ACHN (cell line): ENCODE measurements at regions not wholly inside any gene's neighbourhood (a gene's known extent, or its start where the extent isn't known, plus 50 kb on each side); places are given as distances from the start of the nearest gene placed in this dataset.
"Not testable (repeated sequence)": the region's sequence is repeated elsewhere in the genome, so short reads cannot be mapped to it uniquely, and the experiment has no call there.

ENCODE experiments used
- DNase-seq: peaks from one replicate; pipeline ENCODE4 v3.0.0-alpha.2; 2015
- in situ Hi-C: cut with HindIII; loops from 2 replicates; pipeline ENCODE4 v1.10.0; 2017; ENCODE audit warnings: low sequenced_read_pairs, low pct_ligation_motif_present, low pct_unique_long_range_greater_than_20kb

DNA sequence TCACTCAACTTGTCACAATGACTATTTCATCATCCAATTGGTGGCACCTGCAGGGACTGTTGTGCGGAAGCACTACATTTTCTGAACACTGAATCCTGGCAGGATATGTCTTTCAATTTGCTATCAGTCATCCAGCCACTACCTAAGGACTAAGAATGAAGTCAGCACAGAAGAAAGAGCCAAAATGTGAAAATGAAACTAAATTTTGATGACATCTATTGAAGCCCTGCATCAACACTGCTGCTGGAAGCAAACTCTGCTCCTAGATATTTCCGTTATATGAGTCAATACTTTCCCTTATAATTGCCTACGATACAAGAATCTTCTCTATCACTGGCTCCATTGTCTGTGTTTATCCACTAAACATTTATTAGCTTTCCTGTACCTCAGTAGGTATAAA is 917.9 kb downstream of the RAPGEF2 start:
- in situ Hi-C loops = no loop called here
- no peak for DNase-seq

DNA sequence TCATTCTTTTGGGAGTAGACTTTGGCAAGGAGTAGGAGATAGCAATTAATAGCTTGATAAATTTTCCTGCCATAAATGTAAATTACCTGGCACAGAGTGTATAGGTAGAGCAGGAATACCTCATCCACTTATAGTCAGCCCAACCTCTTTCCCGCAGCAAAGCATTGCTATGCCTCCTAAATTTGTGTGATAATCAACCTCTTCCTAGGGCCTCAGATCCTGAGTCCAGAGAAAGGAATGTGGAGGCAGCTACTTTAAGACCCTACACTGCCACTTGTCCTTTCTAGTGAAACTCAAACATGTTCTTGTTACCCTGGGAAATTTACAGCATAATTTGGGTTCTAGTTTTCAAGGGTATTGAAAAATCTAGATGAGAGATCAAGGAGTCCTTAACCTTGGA is 919.0 kb downstream of the RAPGEF2 start:
- in situ Hi-C loops = no loop called here
- DNase-seq = no peak

DNA sequence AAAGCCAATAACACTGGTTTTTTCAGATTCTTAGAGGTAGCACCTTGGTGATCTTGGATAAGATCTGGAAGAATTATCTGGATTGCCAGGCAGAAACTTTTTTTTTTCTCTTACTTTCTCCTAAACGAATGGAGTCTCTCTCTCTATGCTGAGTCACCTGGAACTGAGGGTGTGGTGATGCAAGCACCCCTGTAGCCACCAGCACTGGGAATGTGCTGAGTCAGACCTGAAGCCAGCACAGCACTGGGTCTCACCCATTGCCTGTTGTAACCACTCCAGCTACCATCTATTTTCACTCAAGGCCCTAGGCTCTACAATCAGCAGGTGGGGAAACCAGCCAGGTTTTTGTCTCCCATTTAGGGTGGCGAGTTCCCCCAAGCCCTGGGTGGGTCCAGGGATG is 923.8 kb downstream of the RAPGEF2 start:
- in situ Hi-C loops = no loop called here
- peak; percentile 67 for DNase-seq

DNA sequence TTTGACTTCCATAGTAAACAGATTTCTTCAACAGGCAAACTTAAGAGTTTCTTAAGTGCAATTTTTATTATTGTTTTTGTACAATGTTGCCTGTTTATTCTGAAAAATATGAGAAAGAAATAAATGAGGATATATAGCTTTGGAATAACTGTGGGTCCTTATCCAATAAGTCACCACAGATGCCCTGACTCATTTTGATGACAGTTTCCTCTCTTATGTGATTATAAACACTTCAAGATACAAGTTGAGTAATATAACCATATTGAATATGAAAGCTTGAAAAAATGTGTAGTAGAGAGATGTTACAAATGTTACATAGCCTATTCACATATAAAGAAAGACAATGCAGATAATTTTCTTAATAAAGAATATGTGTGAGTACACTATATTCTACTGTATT is 931.6 kb downstream of the RAPGEF2 start:
- in situ Hi-C loops = no loop called here
- DNase-seq = no peak

DNA sequence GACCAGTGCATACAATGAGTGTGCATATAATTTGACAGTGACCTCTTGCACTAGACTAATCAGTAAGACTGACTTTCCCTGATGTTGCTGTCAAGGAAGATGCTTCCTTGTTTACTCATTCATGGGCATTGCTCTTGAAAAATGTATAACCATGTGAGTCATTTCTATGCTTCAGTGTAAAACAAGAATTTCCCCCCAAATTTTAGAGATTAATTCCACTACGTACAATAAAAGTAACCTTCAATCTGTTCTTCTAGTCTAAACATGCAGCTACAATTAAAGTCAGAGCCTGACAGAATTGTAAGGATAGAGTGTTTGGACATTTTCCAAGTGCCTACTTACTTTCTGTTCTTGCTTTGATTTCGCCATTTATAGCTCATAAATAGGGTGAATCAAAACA is 935.7 kb downstream of the RAPGEF2 start:
- in situ Hi-C loops = no loop called here
- DNase-seq = no peak

DNA sequence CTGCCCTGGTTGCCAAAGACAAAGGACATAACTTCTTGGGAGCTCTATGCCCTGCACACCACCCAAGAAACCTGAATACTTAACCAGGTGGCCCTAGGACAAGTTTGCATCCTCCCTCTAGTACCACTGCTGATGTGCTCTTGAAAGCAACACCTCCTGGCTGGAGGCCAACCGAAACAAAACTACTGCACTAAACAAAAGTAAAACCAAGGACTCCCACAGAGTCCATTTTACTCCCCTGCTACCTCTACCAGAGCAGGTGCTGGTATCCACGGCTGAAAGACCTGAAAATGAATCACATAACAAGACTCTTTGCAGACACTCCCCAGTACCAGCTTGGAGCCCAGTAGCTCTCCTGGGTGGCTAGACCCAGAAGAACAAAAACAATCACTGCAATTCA is 941.8 kb downstream of the RAPGEF2 start:
- no peak for DNase-seq
- in situ Hi-C loops = no loop called here

DNA sequence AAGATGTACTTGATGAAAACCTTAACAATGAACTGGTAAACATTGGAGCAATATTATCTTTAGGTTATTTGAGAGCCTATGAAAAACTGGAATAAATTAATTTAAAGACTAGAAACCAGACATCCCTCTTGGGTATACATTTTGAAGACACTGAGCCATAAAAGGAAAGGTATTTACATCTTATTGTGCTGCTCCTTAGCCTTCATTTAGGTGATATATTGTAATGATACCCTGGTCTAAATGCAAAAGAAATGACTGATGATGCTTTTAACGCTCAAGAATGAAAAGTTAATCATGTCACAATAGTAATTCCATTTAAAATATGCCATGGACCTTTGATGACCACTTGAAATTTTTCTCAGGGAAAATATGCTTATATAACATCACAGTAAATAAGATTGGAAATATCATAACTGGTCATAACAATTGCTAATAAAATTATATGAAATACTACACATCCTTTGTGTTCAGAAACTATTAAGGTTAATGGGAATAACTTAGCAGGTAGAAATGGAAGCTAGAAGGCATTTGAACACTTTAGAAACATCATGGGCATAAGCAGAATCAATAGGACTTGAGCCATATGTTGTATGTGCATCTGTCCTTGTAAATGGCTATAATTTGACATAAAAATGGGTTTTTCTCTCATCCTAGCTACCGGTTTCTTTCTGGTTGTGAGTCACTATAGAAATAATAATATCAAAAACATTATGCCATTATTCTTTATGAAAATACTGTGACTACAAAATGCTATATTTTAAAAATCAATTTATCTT is 979.7 kb downstream of the RAPGEF2 start:
- no peak for DNase-seq
- in situ Hi-C loops = no loop called here

DNA sequence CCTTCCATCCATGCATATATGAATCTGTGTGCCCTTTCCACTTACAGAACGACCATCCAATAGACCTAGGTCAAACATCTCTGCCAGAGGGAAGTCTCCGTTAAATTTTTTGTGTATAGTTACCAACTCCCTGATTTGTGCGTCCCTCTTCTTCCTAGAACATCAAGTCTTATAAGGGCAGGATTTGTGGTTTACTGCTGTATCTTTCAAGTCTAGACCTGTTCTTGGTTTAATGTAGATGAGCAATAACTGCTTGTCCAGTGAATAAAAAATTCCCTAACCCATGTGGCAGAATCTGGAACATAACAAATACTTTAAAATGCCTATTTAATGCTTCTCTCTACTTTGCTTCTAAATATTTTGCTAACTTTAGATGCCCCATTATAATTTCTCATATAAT is 988.8 kb downstream of the RAPGEF2 start:
- in situ Hi-C loops = no loop called here
- no peak for DNase-seq

DNA sequence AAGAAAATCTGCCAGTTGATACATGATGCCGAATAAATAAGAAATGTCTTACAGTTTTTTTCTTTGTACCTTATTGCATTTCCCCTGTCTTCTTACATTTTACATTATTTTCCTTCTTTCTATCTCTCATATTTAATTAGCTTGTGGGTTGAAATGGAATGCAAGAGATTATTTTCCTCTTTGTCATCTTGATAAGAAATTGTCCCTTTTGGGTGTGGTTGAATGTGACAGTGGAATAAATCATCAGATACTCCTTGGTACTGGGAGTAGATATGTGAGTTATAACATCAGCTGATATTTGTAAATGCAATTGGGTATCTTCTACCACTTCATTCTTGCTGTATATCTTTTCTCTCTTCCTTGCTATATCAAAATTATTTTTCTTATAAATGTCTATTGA is 997.4 kb downstream of the RAPGEF2 start:
- in situ Hi-C loops = no loop called here
- DNase-seq = no peak

DNA sequence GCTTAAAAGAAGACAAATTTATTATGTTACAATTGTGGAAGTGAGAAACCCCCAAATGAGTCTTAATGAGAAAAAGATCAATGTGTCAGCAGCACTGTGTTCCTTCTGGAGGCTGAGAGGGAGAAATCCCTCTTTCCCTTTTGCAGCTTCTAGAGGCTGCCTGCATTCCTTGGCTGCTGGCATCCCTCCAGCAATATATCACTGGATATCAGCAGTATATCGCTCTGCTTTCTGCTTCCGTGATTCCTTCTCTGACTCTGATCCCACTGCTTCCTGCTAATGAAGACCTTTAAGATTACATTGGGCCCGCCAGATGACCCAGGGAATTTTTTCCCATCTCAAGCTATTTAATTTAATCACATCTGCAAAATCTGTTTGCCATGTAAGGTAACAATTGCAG is 1008.0 kb downstream of the RAPGEF2 start:
- no peak for DNase-seq
- in situ Hi-C loops = no loop called here

DNA sequence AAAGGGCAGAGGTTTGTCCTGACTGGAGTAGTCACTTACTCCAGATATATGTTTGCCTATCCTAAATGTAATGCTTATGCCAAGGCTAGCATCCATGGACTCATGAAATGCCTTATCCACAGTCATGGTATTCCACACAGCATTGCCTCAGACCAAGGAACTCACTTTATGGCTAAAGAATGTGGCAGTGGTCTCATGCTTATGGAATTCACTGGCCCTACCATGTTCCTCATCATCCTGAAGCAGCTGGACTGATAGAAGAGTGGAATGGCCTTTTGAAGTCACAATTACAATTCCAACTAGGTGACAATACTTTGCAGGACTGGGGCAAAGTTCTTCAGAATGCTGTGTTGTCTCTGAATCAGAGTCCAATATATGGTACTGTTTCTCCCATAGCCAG is 1014.8 kb downstream of the RAPGEF2 start:
- no peak for DNase-seq
- in situ Hi-C loops = no loop called here

DNA sequence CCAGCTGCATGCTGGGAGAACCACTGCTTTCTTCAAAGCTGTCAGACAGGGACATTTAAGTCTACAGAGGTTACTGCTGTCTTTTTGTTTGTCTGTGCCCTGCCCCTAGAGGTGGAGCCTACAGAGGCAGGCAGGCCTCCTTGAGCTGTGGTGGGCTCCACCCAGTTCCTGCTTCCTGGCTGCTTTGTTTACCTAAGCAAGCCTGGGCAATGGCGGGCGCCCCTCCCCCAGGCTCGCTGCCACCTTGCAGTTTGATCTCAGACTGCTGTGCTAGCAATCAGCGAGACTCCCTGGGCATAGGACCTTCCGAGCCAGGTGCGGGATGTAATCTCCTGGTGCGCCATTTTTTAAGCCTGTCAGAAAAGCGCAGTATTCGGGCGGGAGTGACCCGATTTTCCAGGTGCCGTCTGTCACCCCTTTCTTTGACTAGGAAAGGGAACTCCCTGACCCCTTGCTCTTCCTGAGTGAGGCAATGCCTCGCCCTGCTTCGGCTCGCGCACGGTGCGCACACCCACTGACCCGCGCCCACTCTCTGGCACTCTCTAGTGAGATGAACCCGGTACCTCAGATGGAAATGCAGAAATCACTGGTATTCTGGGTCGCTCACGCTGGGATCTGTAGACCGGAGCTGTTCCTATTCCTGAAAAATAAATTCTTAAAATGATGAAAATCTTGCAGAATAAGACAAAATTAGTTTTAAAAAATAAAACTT is 1022.9 kb downstream of the RAPGEF2 start:
- in situ Hi-C loops = not testable (repeated sequence)
- peak; percentile 45 for DNase-seq

DNA sequence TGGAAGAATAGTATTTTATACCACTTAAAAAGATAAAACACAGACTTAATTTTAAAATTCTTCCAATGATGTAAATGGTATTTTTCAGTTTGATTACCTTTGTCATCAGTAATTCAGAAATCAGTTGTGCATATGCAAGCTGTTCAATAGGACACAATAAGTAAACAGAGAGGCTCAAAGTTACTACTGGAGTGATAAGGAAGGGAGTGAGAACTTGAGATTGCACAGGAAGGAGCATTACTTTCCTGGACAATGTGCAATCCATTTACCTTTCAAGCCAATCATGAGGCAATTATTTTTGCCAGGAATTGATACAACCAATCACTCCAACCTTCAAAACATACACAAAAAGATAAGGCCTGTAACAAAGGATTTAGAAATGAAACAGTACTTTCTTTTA is 1024.3 kb downstream of the RAPGEF2 start:
- no peak for DNase-seq
- in situ Hi-C loops = no loop called here

DNA sequence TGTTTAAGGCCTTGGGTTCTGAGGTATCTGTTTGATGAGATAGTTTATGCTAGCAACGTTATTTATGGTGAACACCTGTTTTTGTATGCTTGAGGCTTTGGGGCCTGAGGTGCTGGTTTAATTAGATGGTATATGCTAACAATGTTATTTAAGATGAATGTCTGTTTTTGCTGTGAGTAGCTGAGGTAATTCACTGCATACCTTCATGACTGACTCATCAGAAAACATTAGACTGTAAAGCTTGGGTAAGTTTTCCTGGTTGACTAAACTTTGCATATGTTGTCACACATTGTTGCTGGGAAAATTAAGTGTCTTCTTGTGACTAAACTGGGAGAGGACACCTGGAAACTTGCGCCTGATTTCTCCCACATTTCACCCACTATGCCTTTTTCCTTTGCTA is 1026.6 kb downstream of the RAPGEF2 start:
- peak; percentile 84 for DNase-seq
- in situ Hi-C loops = no loop called here

DNA sequence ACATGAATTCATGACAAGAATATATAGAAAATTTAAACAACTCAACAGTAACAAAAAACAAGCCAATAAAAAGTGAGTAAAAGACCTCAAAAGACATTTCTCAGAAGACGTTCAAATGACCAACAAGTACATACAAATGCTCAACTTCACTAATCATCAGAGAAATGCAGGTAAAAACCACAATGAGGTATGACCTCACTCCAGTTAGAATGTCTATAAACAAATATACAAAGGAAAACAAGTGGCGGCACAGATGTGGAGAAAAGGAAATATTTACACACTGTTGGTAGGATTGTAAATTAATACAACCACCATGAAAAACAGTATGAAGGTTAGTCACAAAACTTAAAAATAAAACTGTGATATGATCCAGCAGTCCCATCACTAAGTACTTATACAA is 1033.1 kb downstream of the RAPGEF2 start:
- no peak for DNase-seq

DNA sequence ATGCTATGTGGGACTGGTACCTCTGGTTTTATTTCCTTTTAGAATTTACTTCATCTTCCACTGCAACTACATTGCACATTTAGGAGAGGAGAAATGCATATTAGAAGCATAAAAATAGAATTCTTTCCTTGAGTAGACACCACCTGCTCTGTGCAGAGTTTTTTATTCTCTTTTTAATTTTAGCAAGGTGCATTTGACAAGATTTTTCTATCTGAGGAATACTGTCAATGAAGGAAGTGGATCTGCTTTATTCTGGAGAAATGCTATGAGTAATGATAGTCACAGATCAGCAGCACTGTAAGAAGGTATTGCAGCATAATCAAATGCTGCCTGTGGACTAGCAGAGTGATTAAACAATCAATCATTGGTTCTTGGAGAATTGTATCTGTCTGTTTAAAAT is 1038.3 kb downstream of the RAPGEF2 start:
- in situ Hi-C loops = no loop called here

More for the DNA sequence above, 1033.1 kb downstream of the RAPGEF2 start:
- in situ Hi-C loops = no loop called here

DNA sequence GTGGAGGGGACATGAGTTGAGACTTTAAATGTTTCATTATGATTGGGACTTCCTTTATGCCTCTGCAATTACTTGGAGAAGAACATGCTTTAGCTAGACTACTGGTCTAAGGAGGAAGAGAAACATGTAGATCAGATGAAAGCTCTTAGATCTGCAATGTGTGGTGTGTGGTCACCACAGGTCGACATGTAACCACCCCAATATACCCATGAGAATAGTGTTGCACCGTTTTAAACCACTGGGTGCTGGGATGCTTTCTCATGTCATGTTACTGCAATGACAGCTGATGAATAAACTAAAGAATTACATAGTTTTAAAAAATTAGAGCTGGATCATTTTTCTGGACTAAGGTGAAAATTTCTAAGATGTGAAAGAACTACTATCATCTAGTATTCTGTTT is 1039.7 kb downstream of the RAPGEF2 start:
- no peak for DNase-seq
- in situ Hi-C loops = no loop called here

More for the DNA sequence above, 1038.3 kb downstream of the RAPGEF2 start:
- DNase-seq = no peak

DNA sequence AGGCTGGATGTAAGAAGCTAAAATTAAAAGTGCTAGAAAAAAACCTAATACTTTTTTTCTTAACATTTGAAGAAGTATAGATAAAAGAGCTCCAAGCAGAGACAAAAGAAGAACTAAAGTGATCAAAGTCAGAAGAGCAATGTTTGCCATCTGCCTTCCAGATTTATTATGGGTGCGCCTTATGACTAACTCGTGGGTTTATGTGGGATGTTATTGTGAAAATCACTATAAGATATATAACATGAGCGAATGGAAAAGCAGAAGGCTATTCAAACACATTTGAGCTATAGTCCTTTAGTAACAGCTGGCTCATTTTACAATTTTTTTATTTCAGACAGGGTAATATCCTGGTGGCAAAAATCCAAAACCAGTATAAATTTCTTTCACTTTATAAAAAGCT is 1040.7 kb downstream of the RAPGEF2 start:
- in situ Hi-C loops = no loop called here
- no peak for DNase-seq

DNA sequence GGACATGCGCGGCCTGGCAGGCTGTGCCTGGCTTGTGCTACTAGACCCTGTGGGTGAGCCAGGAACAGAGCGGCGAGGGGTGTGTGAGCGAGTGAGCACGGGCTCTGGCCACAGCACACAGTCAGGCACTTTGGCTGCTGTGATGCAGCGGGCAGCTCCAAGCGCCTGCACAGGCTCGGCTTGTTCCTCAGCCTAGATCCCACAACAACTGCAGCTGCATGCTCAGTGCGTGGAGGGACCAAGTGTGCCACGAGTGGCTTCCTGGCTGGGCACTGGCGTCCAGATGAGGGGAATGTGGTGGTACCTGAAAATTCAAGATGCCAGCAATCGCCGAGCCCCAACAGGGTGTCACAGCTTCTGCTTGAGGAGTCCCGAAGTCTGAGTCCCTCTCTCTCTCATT is 1056.6 kb downstream of the RAPGEF2 start:
- DNase-seq = no peak
- in situ Hi-C loops = no loop called here

DNA sequence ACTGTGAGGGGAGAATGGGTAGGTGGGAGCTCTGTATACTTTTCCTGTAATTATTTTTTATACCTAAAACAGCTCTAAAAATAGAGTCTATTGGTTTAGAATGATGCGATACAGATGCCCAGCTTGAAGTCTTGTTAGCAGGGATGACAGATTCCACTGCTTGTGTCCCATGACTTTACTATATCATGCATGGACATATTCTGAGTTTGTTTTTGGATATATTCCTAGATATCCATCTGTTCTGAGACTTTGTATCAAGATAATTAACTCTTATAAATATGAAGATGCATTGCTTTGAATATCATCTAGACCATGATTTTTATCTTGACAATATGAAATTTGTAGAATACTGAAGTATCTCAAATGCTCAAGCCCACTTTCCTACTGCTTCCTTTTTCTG is 1058.1 kb downstream of the RAPGEF2 start:
- in situ Hi-C loops = no loop called here
- DNase-seq = no peak
